HG03520 (cell line): ENCODE measurements at regions not wholly inside any gene's neighbourhood (a gene's known extent, or its start where the extent isn't known, plus 50 kb on each side); places are given as distances from the start of the nearest gene placed in this dataset.

Experiments used
- ATAC-seq: cut with Tn5 transposase; IDR thresholded peaks from one replicate; pipeline ENCODE4 v1.9.1; 2021; ENCODE audit warnings: mild to moderate bottlenecking, moderate library complexity; ENCODE audit not compliant: unreplicated experiment

DNA sequence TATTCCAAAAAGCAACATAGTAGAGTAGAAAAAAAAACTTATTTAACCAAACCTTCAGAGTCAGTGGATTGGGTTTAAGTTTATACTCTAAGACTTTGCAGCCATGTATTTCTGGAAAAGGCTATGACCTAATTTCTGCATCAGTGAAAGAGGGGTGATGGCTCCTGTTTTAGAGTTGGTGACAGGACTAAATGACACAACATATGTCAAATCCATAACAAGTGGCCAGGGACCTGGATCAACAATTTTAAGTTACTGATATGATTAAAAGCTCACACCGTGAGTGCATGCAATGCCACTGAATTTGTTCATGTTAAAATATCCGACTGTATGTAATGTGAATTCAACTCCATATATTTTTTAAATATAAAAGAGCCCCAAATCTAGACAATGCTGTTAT lies 390.6 kb downstream of the TNS3 start:
- no peak for ATAC-seq

DNA sequence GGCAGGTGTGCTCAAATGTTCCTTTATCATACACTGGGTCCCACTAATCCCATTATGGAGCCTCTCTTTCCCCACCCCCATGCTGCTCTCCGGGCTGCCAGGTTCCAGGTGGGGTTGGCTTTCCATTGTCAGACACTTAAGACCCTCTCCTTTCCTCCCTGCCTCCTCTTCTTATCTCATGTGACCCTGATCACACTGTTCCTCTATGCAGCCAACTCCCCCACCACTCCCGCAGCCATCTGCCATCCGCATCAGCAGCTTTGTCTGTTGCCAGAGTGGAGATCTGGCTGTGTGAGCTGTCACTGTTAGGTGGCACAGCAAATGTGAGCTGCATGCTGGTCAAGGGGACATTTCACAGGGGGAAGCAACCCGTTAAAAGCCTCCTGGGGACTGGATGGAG lies 391.4 kb downstream of the TNS3 start:
- ATAC-seq, result no peak

DNA sequence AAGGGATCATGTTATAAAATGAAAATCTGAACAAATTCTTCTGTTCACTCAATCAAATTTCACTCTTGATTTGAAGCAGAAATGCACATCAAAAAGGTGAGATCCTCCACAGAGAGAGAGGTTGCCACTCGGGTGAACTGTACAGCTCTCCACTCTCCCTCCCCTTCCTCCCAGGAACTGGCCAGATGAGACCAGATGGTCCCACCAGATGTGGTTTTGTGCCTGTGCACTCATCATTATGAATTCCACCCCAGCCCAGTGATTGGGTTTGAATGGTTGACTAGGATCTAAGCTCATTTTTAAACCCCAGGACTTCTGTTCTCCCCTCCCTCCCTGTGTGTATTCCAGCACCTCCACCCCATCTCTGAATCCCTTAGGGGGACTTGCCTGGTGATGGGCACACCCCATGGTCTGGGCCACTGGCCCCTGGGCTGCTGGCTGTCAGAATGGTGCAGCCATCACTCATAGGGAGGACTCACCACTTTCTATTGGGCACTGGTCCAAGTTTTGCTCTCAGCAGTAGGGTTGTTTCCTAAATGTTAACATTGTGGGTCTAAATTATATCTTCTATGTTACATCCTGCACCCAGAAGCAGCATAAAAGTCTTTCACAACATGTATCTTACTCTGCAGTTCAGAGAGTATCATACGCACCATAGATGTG lies 393.1 kb downstream of the TNS3 start:
- ATAC-seq, result no peak

DNA sequence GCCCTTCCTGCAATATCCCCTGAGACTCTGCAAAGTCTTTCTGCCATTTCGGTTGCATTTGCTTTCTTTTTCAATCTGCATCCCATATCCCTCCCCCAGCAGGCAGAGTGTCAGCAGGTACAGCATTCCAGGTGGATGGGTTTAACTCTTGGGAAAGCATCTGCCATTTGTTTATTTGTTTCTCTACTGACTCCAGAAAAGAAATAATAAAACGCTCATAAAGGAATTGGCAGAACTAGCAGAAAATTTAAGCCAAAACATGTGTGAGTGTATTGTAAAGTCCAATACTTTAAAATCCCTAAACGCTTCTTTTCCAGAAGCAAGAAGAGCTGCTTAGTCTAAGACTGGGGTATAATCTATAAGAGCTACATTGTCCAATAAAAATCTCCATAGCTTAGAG lies 393.8 kb downstream of the TNS3 start:
- no peak for ATAC-seq

DNA sequence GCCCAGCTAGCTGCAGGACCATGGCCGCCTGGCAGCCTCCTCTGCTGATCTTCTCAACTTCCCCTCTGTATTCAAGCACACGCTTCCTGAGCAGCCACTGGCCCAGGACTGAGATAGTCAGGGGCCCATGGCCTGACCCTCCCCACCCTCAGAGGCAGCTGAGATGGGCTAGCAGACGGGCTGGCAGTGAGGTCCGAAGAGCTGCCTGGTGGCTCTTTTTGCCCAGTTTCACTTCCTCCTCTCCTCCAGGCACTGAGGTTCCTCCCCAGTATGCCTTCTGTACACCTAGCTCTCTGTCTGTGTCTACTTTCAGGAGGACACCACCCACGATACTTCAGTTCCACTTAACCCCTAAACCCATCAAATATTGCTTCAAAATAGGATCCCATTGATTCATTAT lies 395.6 kb downstream of the TNS3 start:
- ATAC-seq, result peak; percentile 90

DNA sequence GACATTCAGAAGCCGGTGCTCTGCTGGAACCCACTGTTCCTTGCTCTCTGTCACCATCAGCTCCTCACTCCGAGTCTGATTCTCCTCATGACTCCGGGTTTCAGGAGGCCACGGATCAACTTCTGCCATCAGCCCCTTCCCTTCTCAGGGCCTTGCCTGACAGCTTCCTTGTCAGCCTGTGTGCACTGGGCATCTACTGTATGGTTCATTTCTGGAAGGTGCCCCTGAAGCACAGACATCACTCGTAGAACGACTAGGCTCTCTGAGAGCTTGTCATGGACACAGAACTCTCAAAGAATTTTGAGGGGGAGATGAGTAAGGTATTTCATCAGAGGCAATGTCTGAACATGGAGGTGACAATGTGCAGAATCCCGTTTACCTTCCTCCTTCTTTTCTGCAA lies 396.1 kb downstream of the TNS3 start:
- ATAC-seq, result no peak

DNA sequence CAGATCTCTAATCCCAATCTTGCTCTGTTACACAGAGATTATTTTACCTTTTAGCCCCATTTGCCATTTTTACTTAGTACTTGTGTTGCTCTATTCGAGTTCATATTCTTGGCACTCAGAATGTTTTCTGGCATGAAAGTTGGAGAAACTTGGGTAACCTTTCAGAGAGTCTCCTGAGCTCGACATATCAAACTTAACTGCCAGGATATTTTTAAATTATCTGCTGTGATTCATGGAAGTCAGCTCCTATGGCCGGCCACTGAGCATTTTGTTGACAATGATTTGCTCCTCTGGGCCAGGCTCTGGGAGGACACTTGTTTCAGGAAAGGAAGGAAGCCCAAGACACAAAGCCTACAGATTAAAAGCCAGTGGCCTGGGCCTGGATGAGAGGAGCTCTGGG lies 396.7 kb downstream of the TNS3 start:
- no peak for ATAC-seq

DNA sequence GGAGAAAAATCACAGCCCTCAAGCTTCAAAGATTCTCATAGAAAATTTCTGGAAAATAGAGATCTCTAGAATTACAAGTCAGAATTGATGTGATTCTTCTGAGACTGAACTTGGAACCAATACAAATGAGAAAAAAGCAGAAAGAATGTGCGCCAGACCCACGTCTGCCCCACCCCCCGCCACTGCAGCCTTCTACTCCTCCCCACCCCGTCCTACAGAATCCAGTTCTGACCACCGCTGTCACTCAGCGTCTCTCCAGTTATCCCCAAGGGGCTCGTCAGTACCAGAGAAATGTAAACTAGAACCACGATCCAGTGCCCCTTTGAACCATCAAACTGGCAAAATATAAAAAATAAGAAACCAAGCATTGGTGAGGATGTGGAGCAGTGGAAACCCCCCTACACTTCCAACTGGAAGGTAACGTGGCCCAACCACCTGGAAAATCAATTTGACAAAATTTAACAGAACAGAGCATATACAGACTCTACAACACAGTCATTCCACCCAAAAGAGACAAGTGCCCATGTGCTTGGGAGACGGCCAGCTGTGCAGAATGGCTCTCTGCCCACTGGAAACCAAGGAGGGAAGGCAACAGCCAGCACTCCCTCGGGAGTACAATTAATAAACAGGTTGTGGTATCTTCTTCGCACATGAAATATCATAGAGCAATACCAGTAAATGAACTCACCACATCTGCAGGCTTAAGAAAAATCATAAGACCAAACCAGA lies 397.9 kb downstream of the TNS3 start:
- ATAC-seq, result no peak

DNA sequence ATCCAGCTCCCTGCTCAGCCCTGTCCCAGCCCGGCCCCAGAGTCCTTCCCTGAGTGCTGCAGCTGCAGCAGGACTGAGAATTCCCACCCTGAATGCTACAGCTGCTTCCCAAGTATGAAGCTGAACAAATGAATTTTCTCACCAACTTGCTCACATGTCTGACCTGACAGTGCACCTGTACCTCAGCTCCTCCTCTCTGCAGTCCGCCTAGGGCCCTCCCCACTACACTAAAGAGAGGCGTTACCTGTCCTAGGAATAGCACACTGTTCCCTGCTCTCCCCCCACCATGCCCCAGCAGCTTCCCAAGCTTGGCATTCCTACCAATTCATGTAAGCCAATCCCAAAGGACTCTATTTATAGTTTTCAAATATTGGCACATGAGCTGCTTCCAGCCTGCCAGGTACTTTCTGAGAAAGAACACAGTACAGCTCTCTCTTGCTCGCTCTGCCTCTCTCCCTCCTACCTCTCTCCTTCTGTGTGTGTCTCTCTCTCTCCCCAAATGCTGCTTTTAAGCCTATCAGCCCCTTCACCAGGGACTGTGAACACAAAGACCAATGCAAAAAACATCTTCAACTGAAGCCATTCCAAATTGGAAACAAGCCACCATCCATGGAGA lies 400.1 kb downstream of the TNS3 start:
- ATAC-seq, result no peak

DNA sequence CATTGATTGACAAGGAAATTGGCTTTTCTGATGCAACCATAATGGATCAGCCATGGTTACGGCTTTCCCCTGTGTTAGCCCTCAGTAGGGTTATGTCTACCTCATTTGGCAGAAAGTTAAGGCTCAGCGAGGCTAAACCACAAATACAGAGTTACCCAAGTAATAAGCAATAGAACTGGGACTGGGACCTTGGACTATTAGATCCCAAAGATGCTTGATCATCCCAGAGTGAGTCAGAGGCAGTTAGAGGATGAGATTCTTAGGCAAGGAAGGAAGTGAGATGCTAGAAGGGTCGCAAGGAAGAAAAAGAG lies 401.4 kb downstream of the TNS3 start:
- no peak for ATAC-seq

DNA sequence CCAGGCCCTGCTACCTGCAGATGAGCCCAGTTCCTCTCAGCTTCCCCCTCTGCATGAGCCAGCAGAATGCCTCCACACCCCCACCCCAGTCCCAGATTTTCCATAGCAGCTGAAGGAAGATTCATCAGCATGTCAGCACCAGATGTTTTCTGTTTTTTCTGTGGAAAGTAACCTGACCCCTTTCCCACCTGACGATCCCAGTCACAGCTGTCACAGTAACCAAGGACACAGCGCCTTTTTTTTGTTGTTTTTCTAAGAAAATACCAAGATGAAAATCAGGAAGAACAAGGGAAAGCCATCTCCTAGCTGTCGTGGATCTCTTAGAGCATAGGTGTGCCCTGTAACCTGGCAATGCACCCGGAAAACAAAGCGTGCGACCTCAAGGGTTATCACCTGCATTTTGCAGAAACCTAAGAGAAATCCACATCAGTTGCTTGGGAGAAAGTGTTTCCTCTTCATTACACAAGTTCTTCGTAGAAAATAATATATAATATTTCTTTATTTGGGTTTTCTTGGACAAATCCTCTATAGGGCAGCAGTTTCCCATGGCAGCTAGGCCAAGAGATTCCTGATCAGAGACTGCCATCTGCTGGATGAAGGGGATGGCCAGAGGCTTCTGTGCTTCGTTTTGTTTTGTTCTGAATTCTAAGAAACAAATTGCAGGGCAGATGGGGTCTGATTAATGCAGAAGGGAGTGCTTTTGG lies 401.9 kb downstream of the TNS3 start:
- no peak for ATAC-seq

DNA sequence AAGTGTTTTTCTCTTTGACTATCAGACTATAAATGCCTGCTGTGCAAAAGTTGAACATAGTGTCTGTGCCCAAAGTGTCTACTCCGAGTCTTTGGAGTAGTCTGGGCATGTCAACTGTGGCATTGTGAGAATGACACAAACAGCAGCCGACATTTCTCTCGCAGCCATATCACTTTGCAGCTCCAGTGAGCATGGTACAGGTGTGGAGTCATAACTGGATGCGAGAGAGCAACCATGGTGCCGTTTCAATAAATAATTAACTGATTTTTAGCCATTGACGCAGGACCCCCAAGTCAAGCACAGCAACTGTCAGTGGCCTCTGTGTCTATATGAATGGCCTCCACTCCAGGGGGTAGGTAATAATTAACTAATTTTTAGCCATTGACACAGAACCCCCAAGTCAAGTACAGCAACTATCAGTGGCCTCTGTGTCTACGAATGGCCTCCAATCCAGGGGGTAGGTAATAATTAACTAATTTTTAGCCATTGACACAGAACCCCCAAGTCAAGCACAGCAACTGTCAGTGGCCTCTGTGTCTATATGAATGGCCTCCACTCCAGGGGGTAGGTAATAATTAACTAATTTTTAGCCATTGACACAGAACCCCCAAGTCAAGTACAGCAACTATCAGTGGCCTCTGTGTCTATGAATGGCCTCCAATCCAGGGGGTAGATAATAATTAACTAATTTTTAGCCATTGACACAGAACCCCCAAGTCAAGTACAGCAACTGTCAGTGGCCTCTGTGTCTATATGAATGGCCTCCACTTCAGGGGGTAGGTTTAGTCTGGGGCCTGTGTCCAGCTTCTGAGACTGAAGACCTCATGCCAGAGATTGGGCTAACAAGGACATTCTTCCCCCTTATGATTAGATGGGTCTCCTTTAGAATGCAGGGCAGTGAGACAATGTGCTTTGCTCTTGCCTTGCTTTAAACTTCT lies 409.0 kb downstream of the TNS3 start:
- peak; percentile 88 for ATAC-seq

DNA sequence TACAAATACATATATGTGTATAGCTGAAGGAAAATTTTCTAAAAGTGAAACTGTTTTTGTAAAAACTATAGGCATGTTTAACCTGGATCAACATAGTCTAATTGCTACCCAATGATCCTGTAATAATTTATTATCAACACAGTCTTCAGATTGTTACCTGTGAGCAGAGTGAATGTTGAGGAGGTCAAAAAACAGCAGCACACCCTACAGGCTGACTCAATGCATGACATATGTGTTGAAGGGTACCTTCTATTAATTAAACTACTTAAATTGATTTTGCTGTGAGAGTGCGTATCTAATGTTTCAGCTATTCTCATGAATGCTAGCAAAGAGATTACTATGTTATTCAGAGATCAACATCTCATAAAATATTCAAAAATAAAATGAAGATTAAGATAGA lies 411.4 kb downstream of the TNS3 start:
- no peak for ATAC-seq

DNA sequence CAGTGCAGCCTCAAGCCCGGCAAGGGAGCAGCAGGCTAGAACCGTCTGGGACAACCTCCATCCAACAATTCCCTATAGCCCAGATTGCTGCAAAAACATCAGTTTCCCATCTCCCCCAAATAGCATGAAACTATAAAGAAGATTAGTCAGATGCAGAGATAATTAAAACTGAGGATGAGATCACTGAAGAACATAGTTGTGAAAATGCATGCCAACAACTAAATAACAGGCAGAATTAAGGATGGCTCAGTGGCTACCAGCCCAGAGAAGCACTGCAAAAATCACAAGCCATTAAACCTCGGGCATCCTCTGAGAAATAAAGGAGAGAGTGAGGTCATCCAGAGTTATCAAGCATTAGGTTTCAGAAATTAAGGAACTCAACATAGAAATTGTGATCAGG lies 427.1 kb downstream of the TNS3 start:
- no peak for ATAC-seq

DNA sequence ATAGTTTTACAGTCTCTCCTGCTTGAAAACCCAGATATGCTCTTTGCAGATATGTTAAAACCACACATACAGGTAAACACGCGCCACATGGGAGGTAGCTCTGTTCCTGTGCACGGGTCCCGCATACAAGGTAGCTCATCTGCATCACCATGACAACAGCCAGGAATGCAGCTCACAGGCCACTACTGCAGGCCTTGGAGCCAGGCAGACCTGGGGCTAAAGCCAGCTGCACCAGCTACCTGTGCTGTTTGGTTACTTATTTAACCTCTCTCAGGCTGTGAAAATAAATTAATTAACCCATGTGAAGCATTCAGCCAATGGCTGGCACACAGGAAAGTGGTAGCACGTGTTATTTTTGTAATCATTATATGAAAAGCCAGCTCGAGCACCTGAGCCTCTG lies 428.3 kb downstream of the TNS3 start:
- no peak for ATAC-seq

DNA sequence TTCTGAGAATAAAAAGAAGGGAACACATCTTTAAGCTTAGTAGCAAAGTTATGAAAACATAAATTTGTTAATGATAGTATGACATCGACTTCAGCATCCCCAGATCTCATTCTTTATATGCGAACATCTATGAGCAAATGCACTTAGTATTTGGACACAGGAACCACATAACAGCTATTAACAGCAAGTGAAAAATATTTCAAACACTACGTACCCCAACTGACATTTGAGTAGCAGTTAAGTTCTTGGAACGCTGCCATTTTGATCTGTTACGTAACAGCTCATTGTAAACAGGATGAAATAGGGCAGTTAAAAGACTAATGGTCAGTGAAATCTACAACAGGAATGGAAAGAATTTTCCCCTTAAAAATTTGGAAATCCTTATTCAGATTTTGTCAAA lies 428.9 kb downstream of the TNS3 start:
- no peak for ATAC-seq

DNA sequence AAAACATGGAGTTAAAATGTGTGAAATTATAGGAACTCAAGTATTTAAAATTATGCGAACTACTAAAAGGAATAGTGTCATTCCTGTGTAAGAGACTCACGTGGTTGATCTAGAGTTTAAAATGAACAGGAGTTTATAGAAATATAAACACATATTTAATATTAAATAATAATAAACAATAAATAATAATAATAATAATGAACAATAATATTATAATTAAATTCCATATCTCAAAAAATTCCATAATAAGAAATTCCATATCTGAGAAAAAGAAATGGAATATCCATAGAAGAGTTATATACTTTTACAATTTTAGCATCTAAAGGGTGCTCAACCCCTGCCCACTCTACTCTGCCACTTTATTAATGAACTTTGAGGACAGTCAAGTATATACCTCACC lies 429.6 kb downstream of the TNS3 start:
- no peak for ATAC-seq

DNA sequence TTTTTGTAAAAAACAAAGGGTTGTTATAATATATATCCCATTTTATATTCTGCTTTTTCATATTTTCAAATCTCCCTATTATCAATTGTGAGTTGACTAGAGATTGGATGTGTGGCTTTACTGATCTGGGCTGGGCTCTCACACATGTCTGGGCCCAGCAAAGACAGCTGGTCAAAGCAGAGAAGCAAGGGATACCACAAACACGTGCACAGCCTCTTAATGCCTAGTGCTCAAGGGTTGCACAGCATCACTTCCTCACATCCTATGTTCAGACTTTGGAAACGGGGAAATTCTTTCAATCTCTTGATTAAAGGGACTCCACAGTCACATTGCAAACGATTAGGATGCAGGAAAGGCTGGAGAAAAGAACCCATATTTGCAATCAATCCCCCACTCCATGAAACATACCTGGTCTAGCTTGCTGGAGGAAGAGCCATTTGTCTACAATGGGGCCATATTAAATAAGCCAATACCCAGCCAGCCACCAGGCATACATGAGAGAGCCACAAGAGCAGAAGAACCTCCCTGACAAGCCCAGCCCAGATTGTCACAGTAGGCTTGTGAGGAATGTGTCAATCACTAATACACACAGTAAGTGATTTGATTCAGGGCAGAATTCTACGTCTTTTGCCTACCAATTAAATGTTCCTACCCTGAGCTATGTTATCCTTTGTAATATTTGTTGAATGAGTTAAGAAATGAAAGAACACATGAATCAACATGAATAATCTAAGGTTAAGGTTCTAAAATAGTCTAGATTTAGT lies 431.2 kb downstream of the TNS3 start:
- no peak for ATAC-seq

DNA sequence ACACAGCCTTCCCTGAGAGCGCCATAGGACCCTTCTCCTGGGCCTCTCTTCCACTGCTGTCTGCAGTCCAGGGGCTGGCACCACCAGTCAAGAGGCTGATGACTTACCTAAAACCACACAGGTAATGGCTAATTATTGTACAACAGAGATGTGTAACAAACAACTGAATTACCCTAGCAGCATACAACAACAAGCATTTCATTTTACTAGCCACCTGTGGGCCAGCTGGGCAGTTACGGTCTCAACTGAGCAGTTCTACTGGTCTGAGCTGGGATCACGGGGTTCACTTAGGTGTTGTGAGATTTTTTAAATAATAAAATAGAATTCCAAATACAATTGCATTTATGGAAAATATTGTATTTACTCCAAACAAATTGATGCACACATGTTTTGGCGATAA lies 431.9 kb downstream of the TNS3 start:
- ATAC-seq, result no peak

DNA sequence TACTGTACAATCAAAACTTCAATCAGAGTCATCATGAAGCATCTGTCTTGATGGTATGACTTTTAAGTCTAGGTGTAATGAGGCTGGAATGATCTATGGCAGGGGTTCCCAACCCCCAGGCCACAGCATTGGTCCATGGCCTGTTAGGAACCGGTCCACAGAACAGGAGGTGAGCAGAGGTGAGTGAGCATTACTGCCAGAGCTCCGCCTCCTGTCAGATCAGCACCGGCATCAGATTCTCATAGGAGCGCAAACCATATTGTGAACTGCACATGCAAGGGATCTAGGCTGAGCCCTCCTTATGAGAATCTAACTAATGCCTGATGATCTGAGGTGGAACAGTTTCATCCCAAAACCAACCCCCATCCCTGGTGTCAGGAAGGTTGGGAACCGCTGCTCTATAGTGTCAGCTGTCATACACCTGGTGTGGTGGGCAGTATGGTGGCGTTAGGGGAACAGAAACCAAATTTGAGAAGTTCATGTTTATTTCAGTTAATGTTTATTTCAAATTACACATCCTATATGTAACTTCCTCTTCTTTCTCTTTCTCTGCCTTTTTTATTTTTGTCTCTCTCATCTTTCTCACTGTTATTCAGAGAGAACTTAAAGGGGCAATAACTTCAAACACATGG lies 432.6 kb downstream of the TNS3 start:
- ATAC-seq, result no peak
